Neural progenitor cell (in vitro differentiated cells): ENCODE measurements at regions not wholly inside any gene's neighbourhood (a gene's known extent, or its start where the extent isn't known, plus 50 kb on each side); places are given as distances from the start of the nearest gene placed in this dataset.

Experiments used
- EZH2phosphoT487 ChIP-seq: fragments of 200-600 bp; sonication (generic); IDR thresholded peaks from 2 replicates; pipeline ENCODE4 v1.6.1; 2017; ENCODE audit warnings: antibody characterized with exemption
- TF ChIP-seq, protein P1 (sequence below): fragments of 200-600 bp; sonication (generic); IDR thresholded peaks from 2 replicates; pipeline ENCODE4 v1.5.1; 2017; ENCODE audit warnings: antibody characterized with exemption, mild to moderate bottlenecking

DNA sequence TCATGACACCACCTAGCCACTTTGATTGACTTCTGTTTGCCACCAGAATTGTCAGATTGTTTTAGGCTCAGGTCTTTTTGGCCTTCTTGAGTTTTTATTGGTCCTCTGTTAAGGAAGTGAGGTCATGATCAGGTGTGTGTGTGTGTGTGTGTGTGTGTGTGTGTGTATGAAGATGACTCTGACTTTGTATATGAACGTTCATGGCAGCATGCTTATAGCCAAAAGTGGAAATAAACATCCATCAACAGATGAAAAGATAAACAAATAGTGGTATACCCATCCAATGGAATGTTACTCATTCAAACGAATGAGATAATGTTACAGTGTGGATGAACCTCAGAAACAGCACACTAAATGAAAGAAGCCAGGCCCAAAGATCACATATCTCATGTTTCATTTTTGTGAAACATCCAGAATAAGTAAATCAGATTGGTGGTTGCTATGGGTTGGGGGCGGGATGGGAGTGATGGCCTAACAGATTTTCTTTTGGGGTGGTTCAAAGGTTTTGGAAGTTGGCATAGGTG is 258.6 kb downstream of the KTN1 start:
- TF ChIP-seq, protein P1, sequence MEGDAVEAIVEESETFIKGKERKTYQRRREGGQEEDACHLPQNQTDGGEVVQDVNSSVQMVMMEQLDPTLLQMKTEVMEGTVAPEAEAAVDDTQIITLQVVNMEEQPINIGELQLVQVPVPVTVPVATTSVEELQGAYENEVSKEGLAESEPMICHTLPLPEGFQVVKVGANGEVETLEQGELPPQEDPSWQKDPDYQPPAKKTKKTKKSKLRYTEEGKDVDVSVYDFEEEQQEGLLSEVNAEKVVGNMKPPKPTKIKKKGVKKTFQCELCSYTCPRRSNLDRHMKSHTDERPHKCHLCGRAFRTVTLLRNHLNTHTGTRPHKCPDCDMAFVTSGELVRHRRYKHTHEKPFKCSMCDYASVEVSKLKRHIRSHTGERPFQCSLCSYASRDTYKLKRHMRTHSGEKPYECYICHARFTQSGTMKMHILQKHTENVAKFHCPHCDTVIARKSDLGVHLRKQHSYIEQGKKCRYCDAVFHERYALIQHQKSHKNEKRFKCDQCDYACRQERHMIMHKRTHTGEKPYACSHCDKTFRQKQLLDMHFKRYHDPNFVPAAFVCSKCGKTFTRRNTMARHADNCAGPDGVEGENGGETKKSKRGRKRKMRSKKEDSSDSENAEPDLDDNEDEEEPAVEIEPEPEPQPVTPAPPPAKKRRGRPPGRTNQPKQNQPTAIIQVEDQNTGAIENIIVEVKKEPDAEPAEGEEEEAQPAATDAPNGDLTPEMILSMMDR, result no peak
- TF ChIP-seq EZH2phosphoT487, result no peak
